WTC11 (cell line): ENCODE measurements at regions not wholly inside any gene's neighbourhood (a gene's known extent, or its start where the extent isn't known, plus 50 kb on each side); places are given as distances from the start of the nearest gene placed in this dataset.
A peak's percentile ranks its signal among the peaks of the same experiment; 100 is the strongest.

Source experiments
- ATAC-seq: fragments of 200-7000 bp; cut with Tn5 transposase; 2 replicates; pipeline ENCODE4 v1.10.0; 2021; ENCODE audit warnings: mild to moderate bottlenecking, moderate library complexity
- CTCF ChIA-PET: fragments of 300-600 bp; sonication (Branson Sonifier 250); formaldehyde crosslinking; loops from one replicate; lab custom pipeline; 2021; ENCODE audit warnings: antibody characterized with exemption; lab: Charles Lee
- POLR2A ChIA-PET: fragments of 350-600 bp; sonication (Branson Sonifier 250); formaldehyde crosslinking; loops from one replicate; lab custom pipeline; 2021; ENCODE audit warnings: antibody characterized with exemption; lab: Charles Lee
- DNase-seq: peaks from one replicate; pipeline ENCODE4 v3.0.0; 2021; ENCODE audit warnings: low spot score
- H3K27ac Mint-ChIP-seq: 2 replicates; pipeline ENCODE4 v1.8.0; 2021; ENCODE audit warnings: mixed read lengths
- H3K27me3 Mint-ChIP-seq: 2 replicates; pipeline ENCODE4 v1.8.0; 2021; ENCODE audit warnings: low read depth, mild to moderate bottlenecking, moderate library complexity, mixed read lengths
- H3K36me3 Mint-ChIP-seq: 2 replicates; pipeline ENCODE4 v1.8.0; 2021; ENCODE audit warnings: mixed read lengths
- H3K4me1 Mint-ChIP-seq: 2 replicates; pipeline ENCODE4 v1.8.0; 2022; ENCODE audit warnings: mixed read lengths
- H3K4me3 Mint-ChIP-seq: 2 replicates; pipeline ENCODE4 v1.8.0; 2021; ENCODE audit warnings: mild to moderate bottlenecking, moderate library complexity, mixed read lengths
- H3K9me3 Mint-ChIP-seq: 2 replicates; pipeline ENCODE4 v1.8.0; 2021; ENCODE audit warnings: mixed read lengths
- ESRRA ChIP-seq: sonication (generic); formaldehyde crosslinking; IDR thresholded peaks from 2 replicates; pipeline ENCODE4 v1.8.1; 2022; ENCODE audit warnings: mild to moderate bottlenecking, missing genetic modification reagents, borderline replicate concordance
- ETV6 ChIP-seq: sonication (generic); formaldehyde crosslinking; IDR thresholded peaks from 2 replicates; pipeline ENCODE4 v1.8.1; 2022; ENCODE audit warnings: mild to moderate bottlenecking, missing genetic modification reagents
- GTF2I ChIP-seq: fragments of 250-450 bp; sonication (Bioruptor Pico); conservative IDR thresholded peaks from 2 replicates; pipeline ENCODE4 v1.4.0; 2021; ENCODE audit warnings: mild to moderate bottlenecking
- NFYB ChIP-seq: sonication (generic); formaldehyde crosslinking; conservative IDR thresholded peaks from 2 replicates; pipeline ENCODE4 v1.8.0; 2022; ENCODE audit warnings: low read depth, missing genetic modification reagents
- NR3C1 ChIP-seq: sonication (generic); formaldehyde crosslinking; conservative IDR thresholded peaks from 2 replicates; pipeline ENCODE4 v1.8.1; 2023; ENCODE audit warnings: low read depth, mild to moderate bottlenecking, missing genetic modification reagents
- RORB ChIP-seq: fragments of 250-450 bp; sonication (Bioruptor Pico); IDR thresholded peaks from 2 replicates; pipeline ENCODE4 v1.9.0; 2021; ENCODE audit warnings: mild to moderate bottlenecking
- SP1 ChIP-seq: sonication (generic); formaldehyde crosslinking; conservative IDR thresholded peaks from 2 replicates; pipeline ENCODE4 v1.8.1; 2022; ENCODE audit warnings: missing genetic modification reagents
- TEAD4 ChIP-seq: sonication (generic); formaldehyde crosslinking; IDR thresholded peaks from 2 replicates; pipeline ENCODE4 v1.8.0; 2022; ENCODE audit warnings: mild to moderate bottlenecking, missing genetic modification reagents
- ZNF317 ChIP-seq: sonication (generic); formaldehyde crosslinking; IDR thresholded peaks from 2 replicates; pipeline ENCODE4 v1.8.1; 2023; ENCODE audit warnings: low read depth, mild to moderate bottlenecking, moderate library complexity, missing genetic modification reagents, borderline replicate concordance
- ZNF416 ChIP-seq: fragments of 250-450 bp; sonication (Bioruptor Pico); IDR thresholded peaks from 2 replicates; pipeline ENCODE4 v1.9.0; 2021; ENCODE audit warnings: mild to moderate bottlenecking, inconsistent platforms
- TF ChIP-seq, protein P1 (sequence below): sonication (generic); formaldehyde crosslinking; IDR thresholded peaks from 2 replicates; pipeline ENCODE4 v1.8.1; 2022; ENCODE audit warnings: mild to moderate bottlenecking, missing genetic modification reagents, moderate library complexity, borderline replicate concordance
- TF ChIP-seq, protein P2 (sequence below): fragments of 250-450 bp; sonication (Bioruptor Pico); conservative IDR thresholded peaks from 2 replicates; pipeline ENCODE4 v1.9.0; 2021; ENCODE audit warnings: mild to moderate bottlenecking
- TF ChIP-seq, protein P3 (sequence below): fragments of 250-450 bp; sonication (Bioruptor Pico); IDR thresholded peaks from 2 replicates; pipeline ENCODE4 v1.9.0; 2021; ENCODE audit warnings: mild to moderate bottlenecking, borderline replicate concordance
- TF ChIP-seq, protein P4 (sequence below): sonication (generic); formaldehyde crosslinking; IDR thresholded peaks from 2 replicates; pipeline ENCODE4 v1.8.0; 2022; ENCODE audit warnings: mild to moderate bottlenecking, missing genetic modification reagents
- TF ChIP-seq, protein P5 (sequence below): sonication (generic); formaldehyde crosslinking; IDR thresholded peaks from 2 replicates; pipeline ENCODE4 v1.8.0; 2022; ENCODE audit warnings: mild to moderate bottlenecking, missing genetic modification reagents
- TF ChIP-seq, protein P6 (sequence below): sonication (generic); formaldehyde crosslinking; IDR thresholded peaks from 2 replicates; pipeline ENCODE4 v1.8.0; 2023; ENCODE audit warnings: missing genetic modification reagents, mild to moderate bottlenecking, borderline replicate concordance
- TF ChIP-seq, protein P7 (sequence below): sonication (generic); formaldehyde crosslinking; IDR thresholded peaks from 2 replicates; pipeline ENCODE4 v1.8.0; 2022; ENCODE audit warnings: mild to moderate bottlenecking, missing genetic modification reagents

DNA sequence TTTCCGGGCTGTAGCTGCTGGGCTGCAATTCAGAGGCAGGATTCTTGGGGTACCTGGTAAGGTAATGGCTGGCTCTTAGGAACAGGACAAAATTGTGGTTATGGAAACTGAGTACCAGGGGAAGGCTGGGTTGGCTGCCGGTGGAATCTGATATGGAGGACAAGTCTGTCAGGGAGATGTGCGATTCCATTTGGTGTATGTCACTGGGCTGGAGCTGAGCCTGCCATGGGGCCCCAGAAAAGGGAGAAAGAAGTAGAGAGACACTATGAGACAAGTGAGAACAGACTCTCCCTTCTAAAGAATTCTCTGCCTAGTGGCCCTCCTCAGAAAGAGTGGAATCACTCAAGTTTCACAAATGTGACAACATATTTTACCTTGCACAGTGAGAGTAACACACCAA is 368.2 kb upstream of the ROPN1 start:
- peak overlapping the region; percentile 86 for H3K27ac Mint-ChIP-seq
- CTCF ChIA-PET, result interaction anchor here (1.5 kb wide), 3 partner anchors 9 to 200 kb away, joined by 3 to 5 read pairs (median 4); no protein-coding TSS in a partner anchor
- POLR2A ChIA-PET, result no interaction called here
- no peaks in the 10 kb centered on the region for H3K36me3 Mint-ChIP-seq
- peaks cover 14% of the 10 kb centered on the region for H3K4me1 Mint-ChIP-seq
- no peak overlapping the region for H3K4me3 Mint-ChIP-seq
- TF ChIP-seq TEAD4 (CRISPR knock-in tag) (no peak), GTF2I (CRISPR knock-in tag) (no peak), SP1 (no peak), NFYB (CRISPR knock-in tag) (no peak), ZNF317 (CRISPR knock-in tag) (no peak), ETV6 (CRISPR knock-in tag) (no peak), ESRRA (no peak), NR3C1 (no peak), RORB (CRISPR knock-in tag) (no peak), ZNF416 (CRISPR knock-in tag) (no peak)
- TF ChIP-seq, protein P1, sequence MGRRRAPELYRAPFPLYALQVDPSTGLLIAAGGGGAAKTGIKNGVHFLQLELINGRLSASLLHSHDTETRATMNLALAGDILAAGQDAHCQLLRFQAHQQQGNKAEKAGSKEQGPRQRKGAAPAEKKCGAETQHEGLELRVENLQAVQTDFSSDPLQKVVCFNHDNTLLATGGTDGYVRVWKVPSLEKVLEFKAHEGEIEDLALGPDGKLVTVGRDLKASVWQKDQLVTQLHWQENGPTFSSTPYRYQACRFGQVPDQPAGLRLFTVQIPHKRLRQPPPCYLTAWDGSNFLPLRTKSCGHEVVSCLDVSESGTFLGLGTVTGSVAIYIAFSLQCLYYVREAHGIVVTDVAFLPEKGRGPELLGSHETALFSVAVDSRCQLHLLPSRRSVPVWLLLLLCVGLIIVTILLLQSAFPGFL (CRISPR knock-in tag), result no peak
- TF ChIP-seq, protein P2, sequence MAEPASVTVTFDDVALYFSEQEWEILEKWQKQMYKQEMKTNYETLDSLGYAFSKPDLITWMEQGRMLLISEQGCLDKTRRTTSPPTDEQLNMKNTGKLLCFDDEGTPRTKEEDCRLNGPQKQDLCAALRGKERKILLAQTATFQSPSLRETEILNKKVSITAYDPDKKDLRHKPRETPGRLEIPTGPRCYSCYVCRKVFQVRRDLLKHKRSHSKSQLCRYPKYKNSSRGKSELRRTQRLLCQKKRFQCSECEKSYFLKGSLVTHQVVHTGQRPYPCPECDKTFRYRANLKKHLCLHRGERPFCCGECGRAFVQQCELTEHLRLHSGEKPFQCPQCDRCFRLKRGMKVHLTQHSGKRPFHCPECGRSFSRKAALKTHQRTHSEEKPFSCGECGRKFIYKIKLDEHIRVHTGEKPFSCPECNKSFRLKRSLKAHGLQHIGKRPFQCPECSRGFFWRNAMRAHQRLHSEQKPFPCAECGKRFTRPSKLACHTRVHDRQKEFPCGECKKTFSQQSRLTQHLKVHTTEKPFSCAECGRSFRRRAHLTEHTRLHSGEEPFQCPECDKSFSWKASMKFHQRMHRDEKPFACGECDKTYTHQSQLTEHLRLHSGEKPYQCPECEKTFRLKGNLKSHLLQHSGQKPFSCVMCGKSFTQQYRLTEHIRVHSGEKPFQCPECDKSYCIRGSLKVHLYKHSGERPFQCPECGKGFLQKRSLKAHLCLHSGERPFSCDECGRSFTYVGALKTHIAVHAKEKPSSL (CRISPR knock-in tag), result no peak
- TF ChIP-seq, protein P3, sequence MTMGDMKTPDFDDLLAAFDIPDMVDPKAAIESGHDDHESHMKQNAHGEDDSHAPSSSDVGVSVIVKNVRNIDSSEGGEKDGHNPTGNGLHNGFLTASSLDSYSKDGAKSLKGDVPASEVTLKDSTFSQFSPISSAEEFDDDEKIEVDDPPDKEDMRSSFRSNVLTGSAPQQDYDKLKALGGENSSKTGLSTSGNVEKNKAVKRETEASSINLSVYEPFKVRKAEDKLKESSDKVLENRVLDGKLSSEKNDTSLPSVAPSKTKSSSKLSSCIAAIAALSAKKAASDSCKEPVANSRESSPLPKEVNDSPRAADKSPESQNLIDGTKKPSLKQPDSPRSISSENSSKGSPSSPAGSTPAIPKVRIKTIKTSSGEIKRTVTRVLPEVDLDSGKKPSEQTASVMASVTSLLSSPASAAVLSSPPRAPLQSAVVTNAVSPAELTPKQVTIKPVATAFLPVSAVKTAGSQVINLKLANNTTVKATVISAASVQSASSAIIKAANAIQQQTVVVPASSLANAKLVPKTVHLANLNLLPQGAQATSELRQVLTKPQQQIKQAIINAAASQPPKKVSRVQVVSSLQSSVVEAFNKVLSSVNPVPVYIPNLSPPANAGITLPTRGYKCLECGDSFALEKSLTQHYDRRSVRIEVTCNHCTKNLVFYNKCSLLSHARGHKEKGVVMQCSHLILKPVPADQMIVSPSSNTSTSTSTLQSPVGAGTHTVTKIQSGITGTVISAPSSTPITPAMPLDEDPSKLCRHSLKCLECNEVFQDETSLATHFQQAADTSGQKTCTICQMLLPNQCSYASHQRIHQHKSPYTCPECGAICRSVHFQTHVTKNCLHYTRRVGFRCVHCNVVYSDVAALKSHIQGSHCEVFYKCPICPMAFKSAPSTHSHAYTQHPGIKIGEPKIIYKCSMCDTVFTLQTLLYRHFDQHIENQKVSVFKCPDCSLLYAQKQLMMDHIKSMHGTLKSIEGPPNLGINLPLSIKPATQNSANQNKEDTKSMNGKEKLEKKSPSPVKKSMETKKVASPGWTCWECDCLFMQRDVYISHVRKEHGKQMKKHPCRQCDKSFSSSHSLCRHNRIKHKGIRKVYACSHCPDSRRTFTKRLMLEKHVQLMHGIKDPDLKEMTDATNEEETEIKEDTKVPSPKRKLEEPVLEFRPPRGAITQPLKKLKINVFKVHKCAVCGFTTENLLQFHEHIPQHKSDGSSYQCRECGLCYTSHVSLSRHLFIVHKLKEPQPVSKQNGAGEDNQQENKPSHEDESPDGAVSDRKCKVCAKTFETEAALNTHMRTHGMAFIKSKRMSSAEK (CRISPR knock-in tag), result no peak
- TF ChIP-seq, protein P4, sequence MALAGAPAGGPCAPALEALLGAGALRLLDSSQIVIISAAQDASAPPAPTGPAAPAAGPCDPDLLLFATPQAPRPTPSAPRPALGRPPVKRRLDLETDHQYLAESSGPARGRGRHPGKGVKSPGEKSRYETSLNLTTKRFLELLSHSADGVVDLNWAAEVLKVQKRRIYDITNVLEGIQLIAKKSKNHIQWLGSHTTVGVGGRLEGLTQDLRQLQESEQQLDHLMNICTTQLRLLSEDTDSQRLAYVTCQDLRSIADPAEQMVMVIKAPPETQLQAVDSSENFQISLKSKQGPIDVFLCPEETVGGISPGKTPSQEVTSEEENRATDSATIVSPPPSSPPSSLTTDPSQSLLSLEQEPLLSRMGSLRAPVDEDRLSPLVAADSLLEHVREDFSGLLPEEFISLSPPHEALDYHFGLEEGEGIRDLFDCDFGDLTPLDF (CRISPR knock-in tag), result no peak
- TF ChIP-seq, protein P5, sequence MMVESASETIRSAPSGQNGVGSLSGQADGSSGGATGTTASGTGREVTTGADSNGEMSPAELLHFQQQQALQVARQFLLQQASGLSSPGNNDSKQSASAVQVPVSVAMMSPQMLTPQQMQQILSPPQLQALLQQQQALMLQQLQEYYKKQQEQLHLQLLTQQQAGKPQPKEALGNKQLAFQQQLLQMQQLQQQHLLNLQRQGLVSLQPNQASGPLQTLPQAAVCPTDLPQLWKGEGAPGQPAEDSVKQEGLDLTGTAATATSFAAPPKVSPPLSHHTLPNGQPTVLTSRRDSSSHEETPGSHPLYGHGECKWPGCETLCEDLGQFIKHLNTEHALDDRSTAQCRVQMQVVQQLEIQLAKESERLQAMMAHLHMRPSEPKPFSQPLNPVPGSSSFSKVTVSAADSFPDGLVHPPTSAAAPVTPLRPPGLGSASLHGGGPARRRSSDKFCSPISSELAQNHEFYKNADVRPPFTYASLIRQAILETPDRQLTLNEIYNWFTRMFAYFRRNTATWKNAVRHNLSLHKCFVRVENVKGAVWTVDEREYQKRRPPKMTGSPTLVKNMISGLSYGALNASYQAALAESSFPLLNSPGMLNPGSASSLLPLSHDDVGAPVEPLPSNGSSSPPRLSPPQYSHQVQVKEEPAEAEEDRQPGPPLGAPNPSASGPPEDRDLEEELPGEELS (CRISPR knock-in tag), result no peak
- TF ChIP-seq, protein P6, sequence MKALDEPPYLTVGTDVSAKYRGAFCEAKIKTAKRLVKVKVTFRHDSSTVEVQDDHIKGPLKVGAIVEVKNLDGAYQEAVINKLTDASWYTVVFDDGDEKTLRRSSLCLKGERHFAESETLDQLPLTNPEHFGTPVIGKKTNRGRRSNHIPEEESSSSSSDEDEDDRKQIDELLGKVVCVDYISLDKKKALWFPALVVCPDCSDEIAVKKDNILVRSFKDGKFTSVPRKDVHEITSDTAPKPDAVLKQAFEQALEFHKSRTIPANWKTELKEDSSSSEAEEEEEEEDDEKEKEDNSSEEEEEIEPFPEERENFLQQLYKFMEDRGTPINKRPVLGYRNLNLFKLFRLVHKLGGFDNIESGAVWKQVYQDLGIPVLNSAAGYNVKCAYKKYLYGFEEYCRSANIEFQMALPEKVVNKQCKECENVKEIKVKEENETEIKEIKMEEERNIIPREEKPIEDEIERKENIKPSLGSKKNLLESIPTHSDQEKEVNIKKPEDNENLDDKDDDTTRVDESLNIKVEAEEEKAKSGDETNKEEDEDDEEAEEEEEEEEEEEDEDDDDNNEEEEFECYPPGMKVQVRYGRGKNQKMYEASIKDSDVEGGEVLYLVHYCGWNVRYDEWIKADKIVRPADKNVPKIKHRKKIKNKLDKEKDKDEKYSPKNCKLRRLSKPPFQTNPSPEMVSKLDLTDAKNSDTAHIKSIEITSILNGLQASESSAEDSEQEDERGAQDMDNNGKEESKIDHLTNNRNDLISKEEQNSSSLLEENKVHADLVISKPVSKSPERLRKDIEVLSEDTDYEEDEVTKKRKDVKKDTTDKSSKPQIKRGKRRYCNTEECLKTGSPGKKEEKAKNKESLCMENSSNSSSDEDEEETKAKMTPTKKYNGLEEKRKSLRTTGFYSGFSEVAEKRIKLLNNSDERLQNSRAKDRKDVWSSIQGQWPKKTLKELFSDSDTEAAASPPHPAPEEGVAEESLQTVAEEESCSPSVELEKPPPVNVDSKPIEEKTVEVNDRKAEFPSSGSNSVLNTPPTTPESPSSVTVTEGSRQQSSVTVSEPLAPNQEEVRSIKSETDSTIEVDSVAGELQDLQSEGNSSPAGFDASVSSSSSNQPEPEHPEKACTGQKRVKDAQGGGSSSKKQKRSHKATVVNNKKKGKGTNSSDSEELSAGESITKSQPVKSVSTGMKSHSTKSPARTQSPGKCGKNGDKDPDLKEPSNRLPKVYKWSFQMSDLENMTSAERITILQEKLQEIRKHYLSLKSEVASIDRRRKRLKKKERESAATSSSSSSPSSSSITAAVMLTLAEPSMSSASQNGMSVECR (CRISPR knock-in tag), result no peak
- TF ChIP-seq, protein P7, sequence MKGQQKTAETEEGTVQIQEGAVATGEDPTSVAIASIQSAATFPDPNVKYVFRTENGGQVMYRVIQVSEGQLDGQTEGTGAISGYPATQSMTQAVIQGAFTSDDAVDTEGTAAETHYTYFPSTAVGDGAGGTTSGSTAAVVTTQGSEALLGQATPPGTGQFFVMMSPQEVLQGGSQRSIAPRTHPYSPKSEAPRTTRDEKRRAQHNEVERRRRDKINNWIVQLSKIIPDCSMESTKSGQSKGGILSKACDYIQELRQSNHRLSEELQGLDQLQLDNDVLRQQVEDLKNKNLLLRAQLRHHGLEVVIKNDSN (CRISPR knock-in tag), result no peak
- TF ChIP-seq, all 79 proteins: peak for 0
- peaks cover 9% of the 10 kb centered on the region for H3K9me3 Mint-ChIP-seq
- ATAC-seq (no peak; the same call in 1 of the 2 replicates), DNase-seq (no peak)
- H3K27me3 Mint-ChIP-seq, result no peaks in the 10 kb centered on the region; the same call in 1 of the 2 replicates
